Limb (tissue), 2 donors: ENCODE measurements at regions not wholly inside any gene's neighbourhood (a gene's known extent, or its start where the extent isn't known, plus 50 kb on each side); places are given as distances from the start of the nearest gene placed in this dataset.
"Not testable (repeated sequence)": the region's sequence is repeated elsewhere in the genome, so short reads cannot be mapped to it uniquely, and the experiment has no call there.

Experiments
- DNase-seq, 2 donors: peaks; one replicate each; pipeline ENCODE4 v3.0.0-alpha.2; 2016; ENCODE audit errors: extremely low spot score in 2 of 2

DNA sequence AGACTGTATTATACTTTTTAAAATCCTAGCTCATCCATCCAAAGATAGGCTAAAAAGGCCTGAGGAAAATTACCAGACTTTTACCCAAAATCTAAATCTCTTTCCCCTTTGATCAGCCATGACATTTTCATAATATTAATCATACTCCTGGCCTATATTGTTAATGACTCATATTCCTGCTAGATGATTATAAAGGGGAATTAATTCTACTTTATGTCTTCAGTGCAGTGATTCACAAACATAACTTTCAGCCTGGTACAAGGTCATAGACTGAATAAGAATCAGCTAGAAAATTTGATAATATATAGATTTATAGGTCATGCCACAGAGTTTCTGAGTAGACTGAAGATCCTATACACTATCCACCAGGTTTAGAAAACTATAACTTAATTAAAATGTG, 1905.4 kb downstream of the C4orf33 start:
- no peak for DNase-seq

DNA sequence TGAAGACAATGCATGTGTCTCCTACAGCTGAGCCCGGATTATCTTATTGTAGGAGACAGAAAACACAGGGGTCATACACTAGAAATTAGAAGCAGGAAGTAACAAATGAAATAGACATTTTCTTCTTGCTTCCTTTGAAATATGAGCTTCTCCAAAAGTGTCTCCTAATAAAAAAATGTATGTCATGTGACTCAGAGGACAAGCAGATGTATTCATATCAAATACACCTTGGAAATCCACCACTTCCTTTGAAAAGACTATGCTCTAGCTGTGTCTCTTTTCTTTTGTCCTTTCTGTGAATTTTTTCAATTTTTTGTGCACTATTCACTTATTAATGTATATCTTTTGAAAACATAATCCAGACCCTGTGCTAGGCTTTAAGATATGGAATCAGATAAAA, 1906.2 kb downstream of the C4orf33 start:
- no peak for DNase-seq

DNA sequence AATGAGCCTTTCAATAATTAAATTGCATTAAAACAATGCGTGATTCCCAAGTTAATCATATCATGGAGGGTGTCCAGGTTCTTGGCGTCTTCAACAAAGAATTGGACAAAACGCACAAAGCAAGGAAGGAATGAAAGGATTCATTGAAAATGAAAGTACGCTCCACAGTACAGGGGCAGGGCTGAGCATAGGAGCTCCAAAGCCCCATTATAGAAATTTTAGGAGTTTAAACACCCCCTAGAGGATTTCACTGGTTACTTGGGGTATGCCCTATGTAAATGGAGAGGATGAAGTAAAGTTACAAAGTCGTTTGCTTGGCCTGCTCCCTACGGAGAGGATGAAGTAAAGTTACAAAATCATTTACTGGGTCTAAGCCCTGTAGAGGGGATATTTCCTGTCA, 1910.4 kb downstream of the C4orf33 start:
- no peak for DNase-seq

DNA sequence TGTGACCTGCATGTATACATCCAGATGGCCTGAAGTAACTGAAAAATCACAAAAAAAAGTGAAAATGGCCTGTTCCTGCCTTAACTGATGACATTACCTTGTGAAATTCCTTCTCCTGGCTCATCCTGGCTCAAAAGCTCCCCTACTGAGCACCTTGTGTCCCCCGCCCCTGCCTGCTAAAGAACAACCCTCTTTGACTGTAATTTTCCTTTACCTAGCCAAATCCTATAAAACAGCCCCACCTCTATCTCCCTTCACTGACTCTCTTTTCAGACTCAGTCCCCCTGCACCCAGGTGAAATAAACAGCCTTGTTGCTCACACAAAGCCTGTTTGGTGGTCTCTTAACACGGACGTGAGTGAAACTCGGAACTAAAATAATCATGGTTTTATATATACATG, 1916.0 kb downstream of the C4orf33 start:
- not testable (repeated sequence) for DNase-seq

DNA sequence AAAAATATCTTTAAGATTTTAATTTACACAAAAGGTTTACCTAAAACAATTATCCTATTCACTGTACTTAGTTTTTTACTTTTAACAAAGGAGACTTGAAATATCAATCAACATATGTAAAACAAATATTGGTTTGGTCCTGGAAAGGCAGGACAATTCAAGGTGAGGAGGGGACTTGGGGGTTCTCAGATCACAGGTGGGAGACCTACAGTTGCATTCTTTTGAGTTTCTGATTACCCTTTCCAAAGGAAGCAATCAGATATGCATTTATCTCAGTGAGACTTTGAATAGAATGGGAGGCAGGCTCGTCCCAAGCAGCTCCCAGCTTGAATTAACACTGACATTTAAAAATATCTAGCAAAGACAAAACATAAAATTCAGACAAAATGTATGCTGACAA, 1917.3 kb downstream of the C4orf33 start:
- DNase-seq: no peak

DNA sequence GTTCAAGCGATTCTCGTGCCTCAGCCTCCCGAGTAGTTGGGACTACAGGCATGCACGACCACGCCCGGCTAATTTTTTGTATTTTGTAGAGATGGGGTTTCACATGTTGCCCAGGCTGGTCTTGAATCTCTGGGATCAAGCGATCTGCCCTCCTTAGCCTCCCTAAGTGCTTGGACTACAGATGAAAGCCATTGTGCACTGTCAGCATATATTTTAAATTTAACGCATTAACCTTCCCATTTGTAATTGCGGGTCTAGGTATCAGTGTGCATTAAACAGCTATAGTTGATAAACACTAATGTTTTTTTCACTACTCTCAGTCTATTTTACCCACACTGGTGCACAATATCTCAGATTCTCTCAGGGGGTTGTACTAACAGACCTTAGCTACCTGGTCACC, 1930.8 kb downstream of the C4orf33 start:
- DNase-seq: no peak

DNA sequence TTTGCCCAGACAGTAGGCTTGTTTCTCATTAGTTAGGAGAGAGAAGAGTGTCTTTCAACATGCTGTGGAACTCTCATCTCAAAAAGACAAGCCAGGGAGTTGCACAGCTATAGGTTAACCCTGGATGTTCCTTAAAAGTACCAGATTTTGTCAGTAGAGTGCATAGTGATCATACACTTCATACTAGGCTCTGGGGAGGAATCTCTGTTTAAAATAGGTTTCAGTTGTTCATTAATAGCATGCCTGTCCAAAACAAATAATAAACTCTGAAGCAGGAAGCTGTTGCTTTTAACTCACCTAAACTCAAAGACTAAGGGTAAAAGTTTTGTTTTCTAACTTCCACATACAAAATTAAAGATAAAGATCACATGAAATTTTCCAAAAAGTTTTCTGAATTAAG, 1948.4 kb downstream of the C4orf33 start:
- no peak for DNase-seq

DNA sequence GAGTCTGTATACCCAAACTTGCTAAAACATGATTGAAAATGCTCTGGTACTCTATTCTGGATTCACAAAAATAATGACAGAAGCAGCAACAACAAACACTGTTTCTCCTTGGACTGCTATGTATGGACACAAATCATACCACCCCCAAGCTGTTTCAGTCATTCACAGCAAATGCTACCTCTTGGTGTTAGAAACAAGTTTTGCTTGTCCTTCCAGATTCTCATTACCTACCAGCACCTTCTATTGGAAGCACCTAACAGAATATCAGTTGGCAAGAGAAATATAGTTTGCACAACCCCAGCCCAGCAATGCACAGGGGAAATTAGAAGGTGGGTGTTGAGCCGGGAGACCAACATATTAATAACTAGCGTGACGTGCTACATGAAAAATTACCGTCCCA, 1950.9 kb downstream of the C4orf33 start:
- DNase-seq: no peak

DNA sequence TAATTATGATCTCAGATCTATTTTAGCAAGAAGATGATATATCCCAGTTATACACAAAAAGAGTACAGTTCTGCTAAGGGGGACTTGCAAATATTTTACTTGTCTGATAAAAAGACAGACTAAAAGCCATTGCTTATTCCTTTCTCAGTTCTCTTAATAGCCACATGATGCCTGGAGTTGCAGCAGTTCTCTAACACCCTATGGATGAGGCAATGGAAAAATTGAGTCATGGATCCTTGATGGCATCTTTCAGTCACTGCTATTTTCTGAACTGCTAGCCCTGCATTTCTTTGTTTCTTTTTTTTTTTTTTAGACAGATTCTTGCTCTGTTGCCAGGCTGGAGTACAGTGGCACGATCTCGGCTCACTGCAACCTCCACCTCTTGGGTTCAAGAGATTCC, 1956.7 kb downstream of the C4orf33 start:
- DNase-seq: no peak

DNA sequence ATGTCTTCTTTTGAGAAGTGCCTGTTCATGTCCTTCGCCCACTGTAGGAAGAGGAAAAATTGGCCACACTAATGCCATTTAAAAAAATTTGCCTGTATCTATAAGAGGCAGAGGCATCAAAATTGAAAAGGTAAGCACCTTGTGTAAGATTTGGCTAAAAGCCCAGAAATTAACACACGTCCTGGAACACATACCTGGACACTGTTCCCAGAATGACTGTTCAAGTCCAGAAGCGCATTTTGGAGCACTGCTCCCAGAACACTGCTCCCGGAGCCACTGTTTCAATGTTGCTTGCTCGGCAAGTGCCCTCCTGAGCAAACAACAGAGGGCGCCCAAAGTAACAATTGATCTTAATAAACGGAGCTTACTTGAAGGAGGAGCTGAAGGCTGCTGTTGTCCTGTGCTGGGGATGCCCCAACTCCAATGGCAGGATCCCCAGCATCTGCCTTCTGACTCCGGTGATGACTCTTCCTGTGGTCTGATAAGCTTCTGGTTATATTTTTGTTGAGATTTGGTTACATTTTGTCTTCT, 1958.6 kb downstream of the C4orf33 start:
- DNase-seq: no peak

DNA sequence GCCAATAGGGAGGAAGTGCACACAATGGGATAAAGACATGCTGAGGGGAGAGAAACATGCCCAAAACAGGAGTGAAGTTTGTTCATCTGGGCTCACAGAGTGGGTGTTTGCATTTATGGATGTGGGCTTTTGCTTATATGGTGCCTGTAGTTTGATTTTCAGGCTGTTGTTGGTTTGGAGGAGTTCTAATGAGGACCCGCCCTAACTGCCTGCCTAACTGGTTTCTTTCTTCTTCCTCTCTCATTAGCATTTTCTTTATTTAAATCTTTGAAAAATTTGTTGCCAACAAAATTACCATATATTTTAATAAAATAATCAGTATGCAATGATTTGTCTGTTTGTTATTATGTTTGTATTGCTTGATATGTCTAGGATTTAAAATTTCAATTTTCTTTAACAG, 1965.8 kb downstream of the C4orf33 start:
- DNase-seq: no peak

DNA sequence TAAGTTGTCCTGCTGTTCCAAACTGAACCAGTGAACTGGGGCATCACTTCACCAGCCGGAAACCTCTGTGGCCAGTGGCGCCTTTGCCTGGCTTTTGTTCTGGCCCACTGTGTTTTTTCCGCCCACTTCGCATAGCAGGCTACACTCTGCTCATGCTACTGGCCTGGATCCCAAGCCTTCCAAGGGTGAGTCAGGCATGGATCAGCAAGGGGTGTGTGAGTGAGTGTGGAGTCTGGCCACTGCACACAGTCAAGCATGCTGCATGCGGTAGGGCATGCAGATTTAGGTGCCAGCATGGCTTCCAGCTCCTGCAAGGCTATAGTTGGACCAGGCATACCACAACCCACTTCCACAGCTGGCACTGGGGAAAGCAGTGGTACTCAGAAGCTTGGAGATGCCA, 1967.9 kb downstream of the C4orf33 start:
- DNase-seq: no peak

DNA sequence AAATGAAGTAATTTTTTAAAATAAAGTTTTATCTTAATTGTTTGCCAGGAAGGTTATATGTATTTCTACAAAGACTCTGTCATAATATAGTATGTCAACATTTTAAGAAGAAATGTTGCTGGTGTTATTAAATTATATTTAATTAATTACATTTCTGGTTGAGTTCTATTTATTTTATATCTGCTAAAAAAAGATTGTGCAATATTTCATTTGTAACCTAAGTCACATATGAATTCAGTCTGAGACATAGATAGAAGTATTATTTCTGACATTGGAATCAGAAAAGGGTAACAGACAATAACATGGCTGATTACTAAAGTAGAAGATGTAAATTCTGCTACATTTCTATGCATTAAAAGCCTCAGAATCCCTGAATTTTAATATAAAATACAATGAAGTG, 1985.1 kb downstream of the C4orf33 start:
- no peak for DNase-seq

DNA sequence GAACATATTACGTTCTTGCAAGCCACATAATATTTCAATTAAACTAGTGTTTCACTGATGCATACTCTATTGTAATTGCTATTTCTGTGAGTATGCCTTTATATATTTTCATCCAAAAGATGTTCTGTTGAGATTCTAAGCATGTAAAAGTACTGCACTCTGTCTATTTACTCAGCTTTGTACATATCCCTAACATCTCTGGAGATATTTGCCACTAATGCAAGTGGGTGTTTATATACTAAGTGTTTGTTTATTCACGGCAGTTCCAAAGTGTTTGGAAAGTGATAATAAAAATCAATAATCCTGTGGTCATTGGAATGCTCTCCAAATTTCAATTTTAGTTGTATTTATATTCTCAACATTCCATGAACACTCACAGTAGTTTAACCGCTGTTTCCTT, 1989.0 kb downstream of the C4orf33 start:
- DNase-seq: no peak

DNA sequence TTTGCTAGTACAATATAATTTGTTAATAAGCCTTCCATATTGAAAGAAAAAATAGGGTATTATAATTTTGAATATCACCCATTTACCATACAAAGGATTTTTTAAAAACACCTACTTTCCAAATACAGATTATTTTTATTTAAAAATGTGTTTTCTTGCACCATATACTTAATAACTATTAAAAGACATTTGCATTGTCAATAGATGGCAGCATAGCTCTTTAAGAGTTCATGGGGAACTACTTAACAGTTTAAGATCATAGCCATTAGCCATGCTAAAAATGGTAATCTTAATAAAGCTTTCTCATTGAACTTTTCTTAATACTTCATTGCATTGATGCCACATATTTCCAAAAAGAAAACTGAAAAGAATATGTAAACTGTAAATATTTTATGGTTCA, 1995.9 kb downstream of the C4orf33 start:
- DNase-seq: peak in 1 of 2 donors; percentile 43

DNA sequence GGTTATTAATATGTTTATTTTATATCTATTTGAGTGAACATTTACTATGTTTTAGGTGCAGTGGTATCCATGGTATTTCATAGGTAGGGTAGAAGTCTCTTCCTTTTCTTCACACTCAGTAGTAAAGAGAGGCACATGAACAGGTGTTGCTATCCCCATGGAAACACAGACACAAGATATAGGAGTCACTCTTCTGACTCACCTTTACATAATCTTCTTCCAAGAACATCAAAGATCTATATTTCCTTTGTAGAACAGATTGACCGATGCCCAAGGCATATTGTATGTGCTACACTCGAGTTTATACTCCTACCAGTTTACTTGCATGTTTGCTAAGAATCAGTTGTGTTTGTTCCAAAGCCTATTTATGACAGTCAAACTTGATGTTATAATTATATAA, 1997.4 kb downstream of the C4orf33 start:
- no peak for DNase-seq

DNA sequence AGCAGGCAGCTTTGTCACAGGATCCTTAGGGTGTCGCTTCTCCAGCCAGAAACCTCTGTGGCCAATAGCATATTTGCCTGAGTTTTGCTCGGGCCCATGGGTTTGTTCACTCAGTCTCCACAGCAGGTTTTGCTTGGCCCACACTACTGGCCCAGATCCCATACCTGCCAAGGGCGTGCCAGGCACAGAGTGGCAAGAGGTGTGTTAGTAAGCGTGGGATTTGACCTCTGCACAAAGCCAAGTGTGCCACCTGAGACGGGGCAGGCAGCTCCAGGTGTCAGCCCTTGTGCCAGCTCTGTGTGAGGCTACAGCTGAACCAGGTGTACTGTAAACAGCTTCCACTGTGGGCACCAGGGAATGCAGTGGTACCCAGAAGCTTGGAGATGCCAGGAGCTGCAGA, 2003.0 kb downstream of the C4orf33 start:
- no peak for DNase-seq

DNA sequence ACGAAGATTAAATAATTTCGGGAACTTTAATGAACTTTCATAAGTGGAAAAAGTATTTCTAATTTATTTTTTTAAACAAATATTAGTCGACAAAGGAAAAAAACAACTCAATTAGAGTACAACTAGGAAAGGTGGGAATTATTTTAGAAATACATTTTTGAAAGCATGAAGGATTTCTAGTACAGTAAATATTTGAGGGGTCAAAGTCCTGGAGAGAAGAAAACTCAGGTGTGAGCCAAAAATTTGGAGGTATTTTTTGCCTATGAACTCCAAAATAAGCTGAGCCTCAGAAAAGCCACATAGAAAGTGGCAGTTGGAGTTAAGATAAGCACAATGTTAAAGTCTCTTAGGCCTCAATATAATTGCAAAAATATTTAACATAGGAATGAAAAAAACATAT, 2017.3 kb downstream of the C4orf33 start:
- no peak for DNase-seq

DNA sequence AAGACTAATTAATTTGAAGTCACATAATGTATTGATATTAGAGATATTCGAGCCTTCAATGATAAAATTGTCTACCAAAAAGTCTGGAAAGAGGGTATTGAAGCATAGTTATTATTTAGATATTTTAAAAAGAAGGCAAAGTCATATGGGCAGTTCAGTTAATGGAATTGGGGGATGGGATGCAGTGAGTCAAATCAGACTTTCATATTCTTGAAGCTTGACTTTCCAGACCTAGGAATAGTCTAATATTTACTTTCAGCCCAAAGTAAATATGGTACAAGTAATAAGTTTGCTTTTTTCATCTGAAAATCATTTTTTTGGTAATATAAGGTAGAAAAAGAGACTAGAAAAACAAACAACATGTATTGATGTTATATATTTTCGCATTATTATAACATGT, 2017.8 kb downstream of the C4orf33 start:
- no peak for DNase-seq

DNA sequence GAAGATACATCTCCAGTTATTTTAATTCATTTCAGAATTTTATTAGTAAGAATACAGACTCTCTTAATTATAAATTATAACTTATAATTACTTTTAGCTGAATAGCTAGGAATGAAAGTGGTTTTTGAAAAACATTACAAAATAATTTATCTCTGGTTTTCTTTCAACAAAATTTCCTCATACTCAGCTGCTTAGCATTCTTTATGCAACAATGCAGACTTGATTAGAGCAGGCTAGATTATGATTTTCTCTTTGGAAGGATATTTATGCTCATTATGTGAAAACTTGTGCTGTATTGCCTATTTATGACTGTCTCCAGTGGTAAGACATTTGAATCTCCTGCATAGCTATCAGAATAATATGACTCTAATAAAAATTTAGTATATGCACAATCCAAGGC, 2023.7 kb downstream of the C4orf33 start:
- no peak for DNase-seq

DNA sequence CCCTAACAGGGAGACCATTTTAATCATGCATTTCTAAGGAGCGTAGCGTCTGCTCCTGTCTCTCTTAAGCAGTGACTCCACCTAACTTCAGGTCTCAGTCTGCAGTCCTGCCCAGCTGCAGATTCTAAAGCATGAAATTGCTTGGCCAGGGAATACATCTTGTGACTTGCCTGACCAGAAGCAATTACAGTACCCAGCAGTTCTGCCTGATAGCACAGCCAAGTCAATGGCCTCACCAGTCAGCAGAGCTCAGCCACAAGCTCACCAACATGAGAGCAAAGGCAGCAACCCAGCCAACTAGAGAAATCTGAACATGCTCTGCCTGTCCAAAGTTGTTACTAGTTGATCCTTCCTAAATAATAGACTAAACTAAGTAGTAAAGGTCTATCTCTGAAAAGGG, 2011.9 kb upstream of the PCDH10 start:
- no peak for DNase-seq

DNA sequence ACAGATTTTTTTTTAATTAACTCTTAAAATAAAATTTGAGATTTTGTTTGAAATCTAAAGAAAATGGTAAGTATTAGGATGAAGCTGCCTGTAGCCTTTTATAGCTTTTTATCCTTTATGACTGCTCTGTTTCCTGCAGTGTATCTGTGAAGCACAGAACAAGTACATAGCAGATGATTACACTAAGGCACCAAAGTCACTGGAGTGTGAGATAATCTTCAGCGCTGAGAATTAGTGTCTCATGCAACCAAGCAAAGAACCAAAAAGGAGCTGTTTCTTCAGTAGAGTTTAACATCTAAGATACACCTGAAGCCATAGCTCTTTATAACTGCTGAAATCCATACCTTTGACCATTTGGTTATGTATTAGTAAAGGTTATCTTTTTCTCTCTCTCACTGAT, 1989.8 kb upstream of the PCDH10 start:
- no peak for DNase-seq

DNA sequence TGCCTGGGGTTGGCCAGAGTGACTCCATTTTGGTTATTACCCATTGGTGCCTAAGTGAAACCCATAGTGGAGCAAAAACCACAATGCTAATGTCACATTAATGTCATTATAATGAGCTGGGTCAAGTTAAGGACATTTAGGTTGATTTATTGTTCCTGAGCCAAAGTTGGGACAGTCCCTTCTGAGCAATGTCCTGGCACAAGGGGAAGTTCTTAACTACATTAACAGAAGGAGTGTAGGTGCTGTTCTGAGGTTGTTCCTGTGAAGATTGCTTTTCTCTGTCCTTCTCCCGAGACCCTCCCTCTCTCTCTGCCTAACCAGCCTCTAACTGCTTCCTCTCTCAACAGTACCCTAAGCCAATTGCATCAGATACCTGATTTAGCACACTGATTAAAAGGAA, 1956.8 kb upstream of the PCDH10 start:
- DNase-seq: no peak

DNA sequence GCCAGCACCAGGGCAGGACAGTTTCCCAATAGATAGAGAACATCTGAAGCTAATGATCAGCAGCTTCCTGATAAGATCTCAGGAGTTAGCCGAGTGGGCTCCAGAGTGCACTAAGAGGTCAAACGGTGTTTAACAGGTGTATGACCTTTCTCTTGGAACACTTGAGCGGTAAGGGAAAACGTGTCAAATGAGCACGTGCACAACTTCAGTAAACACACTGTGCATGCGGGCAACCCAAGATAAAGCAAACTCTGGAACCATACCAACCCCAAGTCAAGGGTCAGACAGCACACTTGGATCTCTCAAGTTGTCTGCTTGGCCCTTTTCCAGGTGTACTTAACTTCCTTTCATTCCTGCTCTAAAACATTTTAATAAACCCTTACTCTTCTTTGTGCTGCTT, 1941.5 kb upstream of the PCDH10 start:
- DNase-seq: no peak
